Midbrain (tissue), 1 donor: ENCODE measurements at regions not wholly inside any gene's neighbourhood (a gene's known extent, or its start where the extent isn't known, plus 50 kb on each side); places are given as distances from the start of the nearest gene placed in this dataset.

Source experiments
- DNase-seq: peaks from one replicate; lab custom pipeline; 2025; lab: John Stamatoyannopoulos, UW

DNA sequence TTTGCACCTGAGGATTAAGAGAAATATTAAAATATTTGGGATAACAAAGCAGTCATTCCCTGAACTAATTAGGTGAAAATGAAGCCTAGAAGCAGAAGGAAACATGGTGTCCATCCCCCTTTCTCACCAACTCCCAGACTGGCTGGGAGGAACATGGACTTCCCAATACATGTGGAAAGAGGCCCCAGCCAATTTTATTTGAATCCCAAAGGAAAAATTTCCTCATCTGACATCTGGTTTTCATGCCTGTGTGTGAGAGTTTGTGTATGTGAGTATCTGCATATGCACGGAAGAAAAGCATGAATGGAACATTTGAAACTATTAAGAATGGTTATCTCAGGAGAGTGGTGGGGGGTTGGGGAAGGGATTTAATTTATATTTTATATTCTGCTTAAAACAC is 84.3 kb downstream of the COPS8 start:
- DNase-seq: no peak

DNA sequence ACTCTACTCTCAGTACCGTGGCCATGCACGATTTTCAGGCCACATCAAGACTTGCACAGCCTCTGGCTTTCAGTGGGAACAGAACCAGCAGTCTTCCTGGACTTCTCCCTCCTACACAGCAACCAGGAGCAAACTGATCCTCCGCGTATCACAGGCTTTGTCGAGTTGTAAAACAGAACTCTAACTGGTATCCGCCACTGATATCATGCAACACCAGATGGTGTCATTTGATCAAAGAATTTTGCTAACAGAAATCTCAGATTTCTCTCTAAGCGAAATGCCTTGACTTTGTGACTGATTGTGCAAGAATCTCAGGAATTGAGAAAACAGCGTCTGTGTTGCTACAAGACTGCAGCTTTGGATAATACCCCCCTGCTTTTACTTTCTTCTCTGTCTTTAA is 85.7 kb downstream of the COPS8 start:
- DNase-seq: no peak

DNA sequence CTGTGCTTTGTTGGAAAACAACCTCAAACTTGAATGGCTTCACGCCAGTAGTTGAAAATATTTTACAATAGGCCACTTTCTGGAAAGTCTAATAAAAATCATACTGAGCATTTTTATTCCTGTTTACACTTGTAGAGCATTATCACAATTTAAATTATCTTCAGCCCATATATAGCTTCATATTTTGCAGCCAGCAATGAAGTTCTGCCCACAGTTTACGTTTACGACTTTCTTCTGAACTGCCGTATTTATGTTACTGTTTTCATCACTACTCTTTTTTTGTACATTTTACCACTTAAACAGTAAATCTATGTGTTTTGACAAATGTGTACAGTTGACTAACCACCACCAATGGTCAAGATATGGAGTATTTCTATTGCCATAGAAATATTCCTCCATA is 86.2 kb downstream of the COPS8 start:
- no peak for DNase-seq

DNA sequence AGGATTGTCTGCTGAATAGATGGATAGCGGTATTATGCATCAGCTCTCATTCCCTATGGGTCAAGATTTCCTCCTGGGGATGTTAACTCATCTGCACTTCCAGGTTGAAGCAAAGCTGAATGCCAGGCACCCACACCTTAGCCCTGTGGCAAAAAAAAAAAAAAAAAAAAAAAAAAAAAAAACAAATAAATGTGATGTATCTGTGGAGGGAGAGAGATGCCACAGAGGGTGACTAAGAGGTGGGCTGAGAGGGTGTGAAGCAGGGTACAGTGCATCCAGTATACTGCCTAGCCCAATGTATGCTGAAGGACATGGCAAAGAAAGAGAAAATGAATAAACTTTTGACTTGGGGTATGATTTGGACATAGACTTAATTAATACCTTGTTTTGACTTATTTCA is 91.4 kb downstream of the COPS8 start:
- no peak for DNase-seq

DNA sequence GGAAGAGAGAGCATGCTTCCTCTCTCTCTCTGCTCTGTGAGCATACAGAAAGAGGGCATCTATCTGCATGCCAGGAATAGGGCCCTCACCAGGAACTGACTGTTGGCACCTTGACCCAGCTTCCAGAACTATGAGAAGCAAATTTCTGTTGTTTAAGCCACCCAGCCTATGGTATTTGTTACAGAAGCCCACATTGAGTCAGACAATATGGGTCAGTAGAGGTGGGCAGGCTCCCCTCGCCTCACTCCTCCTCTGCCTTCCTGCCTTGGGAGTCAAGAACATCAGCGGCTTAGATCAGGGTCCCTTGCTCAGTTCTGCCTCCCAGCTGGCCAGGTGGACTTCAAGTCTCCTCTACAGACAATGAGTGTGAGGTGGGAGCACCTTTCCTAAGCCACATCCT is 92.3 kb downstream of the COPS8 start:
- DNase-seq: no peak

DNA sequence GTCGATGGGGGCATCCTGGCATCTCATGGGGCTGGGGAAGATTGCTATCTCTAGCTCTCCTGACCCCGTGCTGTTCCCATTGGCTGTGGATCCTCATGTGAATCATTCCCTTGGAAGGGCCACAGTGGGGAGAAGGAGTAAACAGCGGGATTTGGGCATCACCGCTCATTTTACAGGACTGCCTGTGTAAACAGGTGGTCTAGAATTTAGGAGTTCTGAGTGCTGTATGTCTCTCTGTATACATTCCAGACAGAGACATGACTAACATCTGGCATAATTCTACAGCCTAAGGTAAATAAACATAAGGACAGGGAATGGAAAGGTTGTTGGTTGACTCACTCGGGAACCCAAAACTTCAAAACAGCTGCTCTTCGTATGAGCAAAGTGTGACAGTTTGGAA is 92.7 kb downstream of the COPS8 start:
- no peak for DNase-seq

DNA sequence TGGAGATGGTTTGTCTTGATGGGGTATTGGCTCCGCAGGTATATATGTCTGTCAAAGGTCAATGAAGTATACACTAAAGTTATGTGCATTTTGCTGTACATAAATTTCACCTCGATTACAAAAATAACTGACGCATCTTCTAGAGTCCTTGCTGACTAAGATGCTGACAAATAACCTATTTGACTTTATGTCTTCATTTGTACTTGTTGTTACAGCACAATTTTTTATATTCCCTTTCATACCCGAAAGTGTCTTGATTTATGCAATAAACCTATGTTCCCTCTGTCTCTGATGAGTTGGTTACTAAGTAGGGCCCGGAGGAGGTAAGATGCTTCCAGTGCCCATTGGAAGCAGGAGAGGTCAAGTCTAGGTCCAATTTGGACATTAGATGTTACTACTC is 93.5 kb downstream of the COPS8 start:
- no peak for DNase-seq

DNA sequence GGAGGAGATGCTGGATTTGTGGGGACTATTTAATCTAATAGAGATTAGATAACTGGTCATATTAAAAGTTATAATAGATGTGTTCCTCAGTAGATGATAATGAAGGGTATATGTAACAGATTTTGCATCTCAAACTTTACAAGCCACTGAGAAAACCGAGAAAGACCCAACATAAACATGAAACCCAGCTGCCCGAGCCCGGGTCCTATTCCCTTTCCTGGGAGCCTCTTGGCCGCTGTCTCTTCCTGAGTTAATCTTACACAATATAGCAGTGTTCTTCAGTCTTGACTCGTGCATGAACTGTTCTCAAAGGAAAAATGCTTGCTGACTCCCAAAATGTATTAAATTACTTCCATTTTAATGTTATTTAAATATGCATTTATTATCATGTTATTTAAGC is 94.5 kb downstream of the COPS8 start:
- DNase-seq: no peak

DNA sequence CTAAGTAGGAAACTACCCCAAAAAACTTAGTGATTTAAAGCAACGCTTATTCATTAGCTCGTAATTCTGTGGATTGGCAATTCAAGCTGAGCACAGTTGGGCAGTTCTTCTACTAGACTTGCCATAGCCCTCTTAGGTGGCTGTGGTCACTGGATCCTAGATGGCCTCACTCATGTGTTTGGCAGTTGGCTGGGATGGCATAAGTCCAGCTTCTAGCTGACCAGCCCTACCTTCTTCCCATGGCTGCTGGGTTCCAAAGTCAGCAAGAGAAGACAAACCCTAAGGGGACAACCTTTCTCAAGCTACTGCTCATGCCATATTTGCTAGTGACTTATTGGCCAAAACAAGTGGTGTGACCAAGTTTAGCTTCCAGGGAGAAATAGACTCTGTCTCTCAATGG is 95.3 kb downstream of the COPS8 start:
- no peak for DNase-seq

DNA sequence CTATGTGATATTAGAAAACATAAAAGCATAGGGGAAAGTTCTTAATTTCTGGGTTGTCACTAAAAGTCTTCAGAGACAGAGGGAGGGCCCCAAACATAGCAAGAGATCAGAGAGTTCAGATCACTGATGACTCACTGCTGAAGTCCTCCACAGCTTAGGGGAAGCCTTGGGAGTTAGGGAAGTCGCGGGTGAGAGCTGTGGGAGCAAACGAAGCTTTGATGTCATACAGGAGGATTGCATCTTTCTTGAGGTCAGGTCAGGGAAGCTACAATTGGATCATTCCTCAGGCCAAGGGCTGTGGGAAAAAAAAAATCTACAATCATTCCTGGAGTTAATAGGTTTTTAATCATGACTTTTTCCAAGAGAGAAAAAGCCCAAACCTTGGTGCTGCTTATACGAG is 96.2 kb downstream of the COPS8 start:
- no peak for DNase-seq

DNA sequence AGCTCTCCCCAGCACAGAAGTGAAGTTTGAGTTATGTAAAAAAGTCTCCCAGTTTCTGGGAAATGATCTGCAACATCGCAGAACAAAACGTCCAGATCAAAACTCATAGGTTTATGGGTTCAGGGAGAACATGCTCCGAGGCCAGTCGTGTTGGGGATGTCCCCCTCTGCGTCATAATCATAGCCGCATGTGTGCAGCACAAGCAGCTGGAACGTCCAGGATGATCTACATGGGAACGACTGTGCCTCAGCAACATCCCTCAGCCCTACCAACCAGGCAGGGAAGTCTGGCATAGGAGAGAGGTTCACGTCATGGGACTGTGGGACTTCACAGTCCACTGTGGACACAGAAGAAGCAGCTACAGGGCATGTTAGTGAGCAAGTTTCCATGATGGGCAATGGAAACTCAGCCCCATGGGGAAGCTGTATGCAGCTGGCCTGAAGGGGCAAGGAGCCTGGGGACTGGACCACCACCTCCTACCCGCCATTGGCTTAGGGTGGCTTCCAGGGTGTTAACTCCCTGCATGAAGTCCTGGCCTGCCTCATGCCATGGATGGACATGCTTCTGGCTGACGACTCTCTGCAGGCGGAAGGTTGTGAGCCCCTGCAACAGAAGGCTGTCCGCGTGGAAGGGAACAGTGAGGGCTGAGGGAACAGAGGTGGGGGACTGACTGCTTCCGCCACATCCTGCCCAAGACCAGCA is 96.9 kb downstream of the COPS8 start:
- DNase-seq: no peak

DNA sequence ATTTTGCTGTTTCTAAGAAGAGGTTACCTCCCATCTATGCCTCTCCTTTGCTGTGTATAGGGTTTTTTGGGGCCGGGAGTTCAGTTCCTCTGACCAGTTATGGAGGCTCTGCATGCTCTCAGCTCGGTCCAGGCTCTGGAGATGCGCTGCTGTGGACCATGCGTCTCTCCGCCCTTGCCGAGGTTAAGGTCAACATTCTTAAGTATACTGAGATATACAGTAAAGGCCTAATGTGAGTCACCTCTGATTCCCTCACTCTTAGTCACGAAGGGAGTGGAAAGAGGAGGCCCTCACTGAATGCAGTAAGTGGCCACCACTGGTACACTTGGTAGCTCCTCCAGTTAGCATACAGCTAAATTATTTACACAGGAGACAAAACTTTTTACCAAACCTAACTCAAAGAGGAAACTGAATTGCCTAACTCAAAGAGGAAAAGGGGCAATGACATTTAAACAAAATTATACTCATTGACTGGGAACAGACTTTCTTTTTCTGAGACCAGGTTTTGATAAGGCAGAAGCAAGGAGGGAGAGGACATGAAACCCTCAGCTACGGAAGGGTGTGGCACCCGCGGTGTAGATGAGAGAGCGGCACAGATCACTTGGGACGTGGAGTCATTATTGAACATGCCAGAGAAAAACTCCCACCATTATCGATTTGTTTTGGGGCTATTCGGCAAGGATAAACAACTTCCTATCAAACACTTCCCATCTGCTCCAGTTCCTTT is 98.7 kb downstream of the COPS8 start:
- no peak for DNase-seq

DNA sequence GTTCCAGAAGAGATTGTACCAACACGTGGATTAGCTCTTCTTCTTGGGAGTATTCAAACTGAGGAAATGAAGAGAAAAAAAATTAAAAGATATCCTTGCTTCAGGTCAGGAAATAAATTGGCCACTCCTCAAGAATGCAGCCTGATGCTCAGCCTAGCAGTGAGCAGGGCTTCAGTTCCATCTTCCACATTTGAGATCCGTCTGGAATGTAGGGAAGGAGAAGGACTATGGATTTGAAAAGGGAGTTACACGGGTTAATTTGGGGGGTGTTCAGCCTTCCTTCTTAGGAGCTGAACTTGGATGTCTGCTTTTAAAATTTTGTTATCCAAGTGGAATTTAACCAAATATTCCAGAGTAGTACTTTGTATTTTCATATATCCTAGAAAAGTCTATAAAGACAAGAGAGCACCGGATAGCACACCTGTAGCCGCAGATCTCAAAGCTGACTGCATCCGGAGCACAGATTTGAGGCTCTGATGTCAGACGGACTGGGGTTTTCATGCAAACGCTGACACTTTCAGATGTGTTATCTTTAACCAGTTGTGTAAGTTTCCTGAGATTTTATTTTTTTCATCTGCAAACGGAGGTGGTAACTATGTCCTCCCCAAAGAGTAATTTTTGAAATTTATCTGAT is 99.3 kb downstream of the COPS8 start:
- DNase-seq: no peak

DNA sequence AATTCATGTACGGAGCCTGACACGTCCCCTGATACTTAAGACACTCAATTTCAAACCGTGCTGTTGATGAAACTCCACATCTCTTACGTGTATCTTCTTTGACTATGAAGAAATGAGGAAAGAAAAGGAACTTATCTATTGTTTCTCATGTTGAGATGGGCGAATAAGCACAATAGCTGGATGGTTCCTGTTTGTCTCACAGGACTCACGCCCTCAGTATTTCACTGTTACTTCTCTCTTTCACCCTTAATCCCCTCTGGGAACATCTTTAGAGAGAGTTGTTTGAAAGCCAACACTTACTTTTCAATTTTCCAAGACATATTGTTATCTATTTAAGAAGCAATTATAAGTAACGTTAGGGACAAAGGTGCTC is 99.8 kb downstream of the COPS8 start:
- DNase-seq: no peak

DNA sequence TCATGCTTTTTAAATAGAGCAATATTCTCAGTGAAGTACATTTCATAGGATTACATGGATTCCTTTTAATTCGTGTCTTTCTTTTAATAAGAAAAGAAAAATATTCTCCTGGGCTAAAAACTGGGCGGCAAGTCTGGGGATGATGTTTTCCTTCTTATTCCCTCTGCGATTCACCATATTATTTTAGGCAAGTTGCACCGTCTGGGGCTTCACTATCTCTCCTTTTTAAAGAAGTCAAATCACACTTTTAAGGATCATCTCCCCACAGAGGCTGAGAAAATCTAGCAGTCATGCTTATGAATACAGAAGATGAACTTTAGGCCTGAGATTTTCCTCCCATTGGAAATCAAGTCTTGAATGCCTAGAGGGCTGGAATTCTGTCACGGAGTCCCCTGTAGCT is 104.1 kb downstream of the COPS8 start:
- no peak for DNase-seq

DNA sequence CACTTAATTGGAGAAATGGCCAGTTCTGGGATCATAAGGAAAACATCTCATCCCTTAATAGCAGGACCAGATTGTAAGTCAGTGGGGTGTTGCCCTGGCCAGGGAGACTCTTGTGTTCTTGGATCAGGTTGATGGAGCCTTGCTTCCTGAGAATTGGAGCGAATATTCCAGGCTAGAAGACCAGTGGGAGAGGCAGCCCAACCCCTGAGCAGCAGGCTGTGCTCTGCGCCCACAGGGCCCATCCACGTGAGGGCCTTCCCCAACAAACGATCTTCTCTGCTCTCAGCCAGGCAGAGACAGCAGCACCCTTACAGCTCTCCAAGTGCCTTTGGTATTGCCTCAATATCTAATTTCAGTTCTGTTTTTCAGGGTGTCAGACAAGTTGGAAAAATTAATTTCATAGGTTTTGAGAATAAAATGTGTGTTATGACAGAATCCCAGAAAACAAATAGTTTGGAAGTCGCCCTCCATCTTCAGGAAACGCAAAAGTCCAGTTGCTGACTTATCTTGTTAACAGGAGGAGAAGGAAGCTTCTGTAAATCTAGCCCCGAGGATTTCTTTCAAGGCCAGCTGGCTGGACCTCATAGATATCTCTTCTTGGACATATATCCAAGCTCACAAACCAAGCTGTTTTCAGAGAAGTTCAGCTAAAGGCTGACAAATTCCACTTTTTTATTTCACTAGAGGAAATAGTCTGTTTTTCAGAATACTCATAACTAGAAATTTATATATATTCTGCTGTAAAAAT is 105.5 kb downstream of the COPS8 start:
- DNase-seq: no peak

DNA sequence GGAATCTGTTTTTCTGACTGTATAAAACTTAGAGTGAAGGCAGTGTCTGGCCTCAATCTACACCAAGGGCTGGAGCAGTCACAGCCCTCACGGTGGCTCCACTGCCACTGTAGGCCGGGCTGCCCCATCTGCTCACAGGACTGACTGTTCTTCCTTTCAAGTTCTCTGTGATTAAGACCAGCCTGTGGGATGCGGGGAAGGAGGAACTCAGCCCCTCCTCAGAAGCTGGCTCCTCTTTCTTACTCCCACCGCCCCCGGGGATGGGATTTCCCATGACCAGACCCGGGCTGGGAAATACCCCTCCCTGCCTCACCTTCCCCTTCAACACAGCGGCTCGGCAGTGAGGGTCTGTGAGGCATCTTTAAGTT is 106.0 kb downstream of the COPS8 start:
- no peak for DNase-seq

DNA sequence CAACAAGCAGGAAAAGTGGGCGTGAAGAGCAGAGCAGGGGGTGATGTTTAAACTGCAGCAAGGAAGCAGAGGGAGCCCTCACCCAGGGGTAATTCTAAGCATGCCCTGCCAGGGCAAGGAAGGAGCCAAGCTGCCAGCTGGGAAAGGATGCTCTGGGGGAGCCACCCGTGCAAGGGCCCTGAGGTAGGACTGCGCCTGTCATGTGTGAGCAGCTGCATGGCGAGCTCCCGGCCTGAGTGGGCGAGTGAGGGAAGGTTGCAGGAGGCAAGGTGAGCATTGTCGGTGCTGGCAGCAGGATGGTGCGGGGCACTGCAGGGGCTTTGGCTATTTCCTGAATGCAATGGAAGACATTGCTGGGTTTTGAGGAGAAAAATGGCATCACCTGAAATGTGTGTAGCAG is 107.2 kb downstream of the COPS8 start:
- DNase-seq: no peak

DNA sequence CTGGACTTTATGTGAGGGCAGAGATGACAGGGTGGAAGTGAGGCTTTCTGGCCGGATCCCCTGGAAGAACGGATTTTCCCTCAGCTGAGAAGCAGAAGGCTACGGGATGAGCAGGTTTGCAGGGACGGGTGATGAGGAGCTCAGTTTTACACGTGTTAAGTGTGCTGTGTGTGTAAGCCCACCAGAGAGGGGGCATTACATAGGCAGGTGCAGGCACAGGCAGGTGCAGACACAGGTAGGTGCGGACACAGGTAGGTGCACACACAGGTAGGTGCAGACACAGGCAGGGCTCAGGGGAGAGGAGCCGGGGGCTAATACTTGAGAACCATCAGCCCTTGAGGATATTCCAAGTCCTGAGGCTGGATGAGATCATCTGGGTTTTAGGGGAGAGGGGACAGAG is 107.7 kb downstream of the COPS8 start:
- no peak for DNase-seq

DNA sequence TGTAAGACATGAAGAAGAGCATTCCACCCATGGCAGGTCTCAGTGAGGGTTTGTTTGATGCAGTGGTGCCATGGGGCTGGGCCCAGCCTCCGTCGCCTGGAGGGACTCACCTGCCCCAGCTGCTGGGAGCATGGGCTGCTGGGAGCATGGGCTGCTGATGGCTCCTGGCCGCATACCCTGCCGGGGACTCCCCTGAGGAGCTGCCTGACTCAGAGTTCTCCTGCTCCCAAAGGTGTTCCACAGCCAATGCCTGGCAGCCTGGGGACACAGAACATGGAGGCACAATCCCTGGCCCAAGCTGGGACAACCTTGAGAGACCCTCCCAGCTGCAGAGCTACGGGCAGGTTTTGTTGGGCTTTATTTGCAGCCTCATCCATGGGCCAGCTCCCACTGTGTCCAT is 108.4 kb downstream of the COPS8 start:
- no peak for DNase-seq

DNA sequence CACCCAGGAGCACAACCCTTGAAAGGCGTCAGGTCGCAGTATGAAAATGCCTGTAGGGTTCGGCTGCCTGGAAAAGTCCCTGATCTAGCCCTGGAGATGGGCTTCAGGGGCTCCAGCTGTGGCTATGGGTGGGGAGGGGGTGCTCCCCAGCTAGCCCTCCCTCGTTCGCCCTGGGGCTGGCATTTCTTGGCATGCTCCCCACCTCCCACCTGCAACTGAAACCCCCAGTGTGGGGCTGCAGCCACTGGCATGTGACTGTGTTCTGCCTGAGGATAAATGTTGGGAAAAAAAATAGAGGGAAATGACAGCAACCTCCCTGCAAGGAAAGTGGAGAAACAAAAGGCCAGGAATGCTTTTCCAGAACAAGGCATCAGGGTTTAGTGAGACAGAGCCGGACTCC is 109.2 kb downstream of the COPS8 start:
- DNase-seq: no peak

DNA sequence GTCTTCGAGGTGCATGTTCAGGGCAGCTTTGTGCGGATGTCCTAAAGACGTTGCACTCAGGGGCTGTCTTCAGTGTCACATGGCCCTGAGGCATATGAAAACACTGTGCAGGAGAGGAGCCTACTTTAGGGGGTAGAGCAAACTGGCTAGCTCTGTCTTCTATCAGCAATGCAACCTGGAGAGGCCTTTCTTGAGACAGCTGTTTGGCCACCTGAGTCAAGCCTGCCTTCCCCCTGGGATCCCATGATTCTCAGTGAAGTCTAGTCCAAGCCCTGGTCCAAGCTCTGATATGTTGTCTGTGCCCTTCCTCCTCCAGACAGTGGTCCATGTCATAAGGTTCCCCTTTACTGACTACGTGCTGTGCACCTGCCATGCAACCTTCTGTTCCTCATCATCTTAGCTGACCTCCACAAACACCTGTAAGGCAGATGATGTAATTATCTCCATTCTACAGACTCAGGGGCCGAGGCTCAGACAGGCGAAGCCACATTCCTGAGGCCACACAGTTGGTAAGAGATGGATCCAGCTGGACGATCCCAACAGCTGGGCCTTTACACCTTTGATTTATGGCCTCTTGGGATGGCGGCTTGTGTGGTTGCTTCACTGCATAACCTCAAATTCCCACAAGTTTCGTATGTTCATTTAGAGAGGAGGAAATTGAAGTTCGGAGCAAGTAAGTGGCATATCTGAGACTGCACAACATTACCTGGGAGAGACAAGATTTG is 109.9 kb downstream of the COPS8 start:
- no peak for DNase-seq
